ENCODE measurements at regions not wholly inside any gene's neighbourhood (a gene's known extent, or its start where the extent isn't known, plus 50 kb on each side); places are given as distances from the start of the nearest gene placed in this dataset.
A peak's percentile ranks its signal among the peaks of the same experiment; 100 is the strongest.

- no peak overlapping the region for H3K27ac ChIP-seq
- TF ChIP-seq, protein P1, sequence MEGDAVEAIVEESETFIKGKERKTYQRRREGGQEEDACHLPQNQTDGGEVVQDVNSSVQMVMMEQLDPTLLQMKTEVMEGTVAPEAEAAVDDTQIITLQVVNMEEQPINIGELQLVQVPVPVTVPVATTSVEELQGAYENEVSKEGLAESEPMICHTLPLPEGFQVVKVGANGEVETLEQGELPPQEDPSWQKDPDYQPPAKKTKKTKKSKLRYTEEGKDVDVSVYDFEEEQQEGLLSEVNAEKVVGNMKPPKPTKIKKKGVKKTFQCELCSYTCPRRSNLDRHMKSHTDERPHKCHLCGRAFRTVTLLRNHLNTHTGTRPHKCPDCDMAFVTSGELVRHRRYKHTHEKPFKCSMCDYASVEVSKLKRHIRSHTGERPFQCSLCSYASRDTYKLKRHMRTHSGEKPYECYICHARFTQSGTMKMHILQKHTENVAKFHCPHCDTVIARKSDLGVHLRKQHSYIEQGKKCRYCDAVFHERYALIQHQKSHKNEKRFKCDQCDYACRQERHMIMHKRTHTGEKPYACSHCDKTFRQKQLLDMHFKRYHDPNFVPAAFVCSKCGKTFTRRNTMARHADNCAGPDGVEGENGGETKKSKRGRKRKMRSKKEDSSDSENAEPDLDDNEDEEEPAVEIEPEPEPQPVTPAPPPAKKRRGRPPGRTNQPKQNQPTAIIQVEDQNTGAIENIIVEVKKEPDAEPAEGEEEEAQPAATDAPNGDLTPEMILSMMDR (conservative IDR thresholded peaks at IDR 0.05), result peak; percentile 96
- TF ChIP-seq ZFX (IDR thresholded peaks at IDR 0.05), result no peak
These were observed 67.3 kb upstream of the NUP50 start for GRCh38 chr22:45096256-45096907.

DNA sequence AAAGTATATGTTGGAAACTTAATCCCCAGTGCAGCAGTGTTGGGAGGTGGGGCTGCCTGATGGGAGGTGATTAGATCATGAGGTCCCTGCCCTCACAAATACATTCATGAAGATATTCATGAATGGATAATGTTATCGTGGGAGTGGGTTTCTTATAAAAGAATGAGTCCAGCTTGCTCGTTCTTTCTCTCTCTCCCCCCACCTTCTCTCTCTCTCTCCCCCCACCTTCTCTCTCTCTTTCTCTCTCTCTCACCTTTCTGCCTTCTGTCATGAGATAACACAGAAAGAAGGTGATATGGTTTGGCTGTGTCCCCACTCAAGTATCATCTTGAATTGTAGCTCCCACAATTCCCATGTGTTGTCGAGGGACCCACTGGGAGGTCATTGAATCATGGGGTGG is 66.7 kb upstream of the NUP50 start:
- TF ChIP-seq, protein P1 (conservative IDR thresholded peaks at IDR 0.05), result no peak
- no peak for TF ChIP-seq ZFX (IDR thresholded peaks at IDR 0.05)

GRCh38 chr22:45098056-45098455 is 65.7 kb upstream of the NUP50 start:
- H3K27ac ChIP-seq, result no peak overlapping the region
- no peak for TF ChIP-seq ZFX (IDR thresholded peaks at IDR 0.05)
- TF ChIP-seq, protein P1 (conservative IDR thresholded peaks at IDR 0.05), result no peak

More for the DNA sequence above, 66.7 kb upstream of the NUP50 start:
- no peak overlapping the region for H3K27ac ChIP-seq

- H3K27ac ChIP-seq, result no peak overlapping the region
- TF ChIP-seq ZFX (IDR thresholded peaks at IDR 0.05), result no peak
- TF ChIP-seq, protein P1 (conservative IDR thresholded peaks at IDR 0.05), result no peak
These were observed 63.8 kb upstream of the NUP50 start for GRCh38 chr22:45099961-45100360.

DNA sequence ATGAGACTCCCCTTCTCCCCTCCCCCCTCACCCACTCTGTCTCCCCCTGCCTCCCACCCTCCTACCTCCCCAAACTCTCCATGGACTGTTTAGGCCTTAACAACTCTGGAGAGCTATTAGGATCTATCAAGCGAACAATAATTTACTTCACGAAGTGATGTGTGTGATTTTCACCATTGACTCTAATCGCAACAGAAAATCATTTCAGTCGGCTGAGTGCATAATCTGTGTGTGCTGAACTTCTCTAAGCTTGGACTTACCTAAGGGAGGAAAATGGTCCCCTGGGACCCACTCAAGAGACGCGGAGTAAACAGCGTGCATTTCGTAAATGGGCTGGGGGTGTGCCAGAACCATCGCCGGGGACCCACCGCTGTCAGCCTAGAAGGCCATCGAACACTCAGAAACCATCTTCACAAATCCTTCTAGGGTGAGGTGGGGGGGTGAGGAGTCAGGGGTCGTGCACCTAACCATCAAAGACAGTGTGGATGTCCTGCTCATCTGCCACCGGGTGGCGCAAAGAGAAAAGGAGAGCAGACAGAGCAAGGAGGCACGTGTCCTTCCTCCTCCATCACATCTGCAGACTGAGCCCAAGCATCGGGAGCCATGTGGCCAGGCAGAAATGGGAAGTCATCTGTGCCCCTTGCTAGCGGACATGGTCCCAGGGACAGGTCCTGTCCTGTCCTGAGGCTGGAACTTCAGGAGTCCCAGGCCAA is 62.1 kb upstream of the NUP50 start:
- no peak overlapping the region for H3K27ac ChIP-seq
- TF ChIP-seq ZFX (IDR thresholded peaks at IDR 0.05), result no peak
- TF ChIP-seq, protein P1 (conservative IDR thresholded peaks at IDR 0.05), result peak; percentile 57

GRCh38 chr22:45102896-45103420 is 60.8 kb upstream of the NUP50 start:
- H3K27ac ChIP-seq, result no peak overlapping the region
- TF ChIP-seq ZFX (IDR thresholded peaks at IDR 0.05), result no peak
- TF ChIP-seq, protein P1 (conservative IDR thresholded peaks at IDR 0.05), result no peak

DNA sequence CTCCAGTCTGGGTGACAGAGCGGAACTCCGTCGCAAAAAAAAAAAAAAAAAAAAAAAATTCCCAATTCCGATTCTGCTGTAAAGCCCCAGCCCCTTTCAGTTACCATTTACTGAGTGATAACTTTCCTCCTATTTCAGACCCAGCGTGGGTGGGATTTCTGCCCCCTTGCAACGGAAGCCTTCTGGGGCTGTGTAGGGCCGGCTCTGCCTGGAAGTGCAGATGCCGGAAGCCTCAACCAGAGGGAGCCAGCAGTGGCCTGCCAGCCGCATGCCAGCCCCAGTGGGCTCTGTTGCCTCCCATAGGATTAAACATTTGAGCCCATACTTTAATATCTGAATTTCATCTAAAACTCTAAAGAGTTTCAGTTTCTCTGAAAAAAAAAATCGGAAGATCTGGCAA is 60.0 kb upstream of the NUP50 start:
- TF ChIP-seq ZFX (IDR thresholded peaks at IDR 0.05), result no peak
- TF ChIP-seq, protein P1 (conservative IDR thresholded peaks at IDR 0.05), result no peak
- H3K27ac ChIP-seq, result no peak overlapping the region

Measured in C4-2B (cell line).